GM20431 (cell line): ENCODE measurements at regions not wholly inside any gene's neighbourhood (a gene's known extent, or its start where the extent isn't known, plus 50 kb on each side); places are given as distances from the start of the nearest gene placed in this dataset.

Source experiments
- in situ Hi-C: fragments of 300-500 bp; cut with MseI, MboI; formaldehyde crosslinking; loops from one replicate; pipeline ENCODE4 v1.15.0; 2020; ENCODE audit warnings: low sequenced_read_pairs; ENCODE audit not compliant: unreplicated experiment

GRCh38 chr4:66887061-66887460 lies 658.2 kb downstream of the CENPC start:
- in situ Hi-C loops, result no loop called here

DNA sequence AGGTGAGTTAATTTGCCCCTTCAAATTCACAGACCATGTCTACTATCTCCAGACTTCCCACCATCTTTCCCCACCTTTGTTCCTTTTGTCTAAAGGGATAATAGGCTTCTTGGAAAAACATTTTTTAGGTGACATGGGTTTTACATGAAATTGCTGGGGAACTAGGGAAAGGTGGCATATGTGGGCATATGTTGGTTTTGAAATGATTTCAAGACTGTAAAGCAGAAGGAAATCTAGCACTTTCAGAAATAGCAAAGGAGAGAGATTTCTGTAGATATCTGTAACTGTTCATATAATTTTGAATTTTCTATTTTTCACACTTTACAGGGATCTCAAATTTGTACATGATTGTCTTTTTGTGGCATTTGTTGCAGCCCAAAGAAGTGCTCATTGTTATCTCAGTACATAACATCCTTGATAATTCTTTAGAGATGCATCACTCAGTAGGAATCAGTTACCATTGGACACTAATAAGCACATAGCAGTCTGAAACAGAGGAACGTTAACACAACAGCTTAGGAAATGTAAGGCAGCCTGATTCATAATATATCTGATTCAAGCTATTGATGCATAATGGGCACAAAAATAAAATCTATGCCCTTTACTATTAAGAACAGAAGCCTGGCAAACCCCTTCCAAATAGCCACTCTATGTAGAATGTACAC lies 659.7 kb downstream of the CENPC start:
- in situ Hi-C loops, result no loop called here

DNA sequence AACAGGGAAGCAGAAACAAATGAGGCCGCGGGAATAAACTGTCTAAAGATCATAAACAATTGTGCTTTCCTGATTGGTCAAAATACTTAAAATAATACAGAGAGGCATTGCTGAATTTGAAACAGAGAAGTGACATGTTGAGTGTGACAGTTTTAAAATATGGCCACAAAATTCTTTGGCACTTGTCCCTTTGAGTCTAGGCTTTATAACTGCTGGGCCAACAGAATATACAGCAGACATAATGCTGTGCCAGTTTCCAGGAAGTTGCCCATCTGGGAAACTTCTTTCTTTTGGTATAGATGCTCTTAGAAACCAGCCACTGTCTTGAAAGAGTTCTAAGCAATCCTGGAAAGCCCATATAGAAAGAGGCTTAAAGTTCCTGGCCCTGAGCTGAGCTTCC lies 668.4 kb downstream of the CENPC start:
- in situ Hi-C loops, result no loop called here

GRCh38 chr4:66872661-66873060 lies 672.6 kb downstream of the CENPC start:
- in situ Hi-C loops, result no loop called here

- in situ Hi-C loops, result no loop called here
Observed at GRCh38 chr4:66863481-66863880, 681.8 kb downstream of the CENPC start.

GRCh38 chr4:66855956-66856355 lies 689.3 kb downstream of the CENPC start:
- in situ Hi-C loops, result no loop called here

- in situ Hi-C loops, result no loop called here
Observed at GRCh38 chr4:66853845-66854244, 691.5 kb downstream of the CENPC start.

DNA sequence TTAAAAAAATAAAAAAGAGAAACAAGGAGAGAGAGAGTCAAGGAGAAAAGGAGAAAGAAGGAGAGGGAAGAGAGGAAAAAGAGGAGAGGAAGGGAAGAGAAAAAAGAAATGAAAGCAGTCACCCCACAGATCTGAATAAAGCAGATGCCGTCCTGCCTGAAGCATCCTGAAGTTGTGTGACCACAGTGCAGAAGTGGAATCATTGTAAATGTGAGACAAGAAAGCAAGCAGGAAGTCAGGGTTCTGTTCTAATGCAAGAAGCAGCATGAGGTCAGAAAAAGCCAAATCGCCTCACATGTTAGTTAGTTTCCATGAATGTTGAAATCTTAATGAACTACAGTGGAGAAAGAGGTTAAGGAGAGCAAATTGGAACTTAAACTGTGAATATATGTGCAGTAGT lies 692.5 kb downstream of the CENPC start:
- in situ Hi-C loops, result no loop called here

DNA sequence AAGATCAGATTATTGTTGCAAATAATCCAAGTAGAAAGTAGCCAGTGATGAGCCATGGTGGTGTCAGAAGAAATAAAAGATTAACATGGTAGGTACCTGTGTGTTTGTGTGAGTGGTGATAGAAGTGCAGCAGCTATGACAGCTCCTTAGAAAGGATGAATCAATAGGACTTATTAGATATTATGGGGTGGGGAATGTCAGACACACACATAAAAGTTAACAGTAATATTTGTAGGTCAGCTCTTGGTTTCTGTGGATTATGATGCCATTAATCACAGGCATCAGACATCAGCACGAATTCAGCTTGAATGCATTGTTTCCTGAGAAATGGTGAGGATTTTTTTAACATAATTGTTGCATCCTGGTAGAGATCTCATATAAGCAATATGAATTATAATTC lies 695.7 kb downstream of the CENPC start:
- in situ Hi-C loops, result no loop called here

DNA sequence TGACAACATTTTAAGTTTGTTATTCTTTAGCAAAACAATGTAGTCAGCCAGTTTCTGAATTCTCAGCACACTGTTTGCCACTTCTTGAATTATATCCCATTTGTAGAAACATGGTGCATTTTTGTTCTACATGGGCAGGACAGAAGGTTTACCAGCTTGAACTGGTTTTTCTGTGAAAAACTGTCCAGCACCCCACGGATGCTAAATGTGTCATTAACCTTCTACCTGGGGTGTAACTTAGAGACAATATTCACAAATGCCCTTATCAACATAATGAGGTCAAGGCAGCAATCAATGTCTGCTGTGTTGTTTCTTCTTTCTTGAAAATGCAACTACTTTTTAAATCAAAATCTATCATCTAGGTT lies 702.6 kb downstream of the CENPC start:
- in situ Hi-C loops, result no loop called here

DNA sequence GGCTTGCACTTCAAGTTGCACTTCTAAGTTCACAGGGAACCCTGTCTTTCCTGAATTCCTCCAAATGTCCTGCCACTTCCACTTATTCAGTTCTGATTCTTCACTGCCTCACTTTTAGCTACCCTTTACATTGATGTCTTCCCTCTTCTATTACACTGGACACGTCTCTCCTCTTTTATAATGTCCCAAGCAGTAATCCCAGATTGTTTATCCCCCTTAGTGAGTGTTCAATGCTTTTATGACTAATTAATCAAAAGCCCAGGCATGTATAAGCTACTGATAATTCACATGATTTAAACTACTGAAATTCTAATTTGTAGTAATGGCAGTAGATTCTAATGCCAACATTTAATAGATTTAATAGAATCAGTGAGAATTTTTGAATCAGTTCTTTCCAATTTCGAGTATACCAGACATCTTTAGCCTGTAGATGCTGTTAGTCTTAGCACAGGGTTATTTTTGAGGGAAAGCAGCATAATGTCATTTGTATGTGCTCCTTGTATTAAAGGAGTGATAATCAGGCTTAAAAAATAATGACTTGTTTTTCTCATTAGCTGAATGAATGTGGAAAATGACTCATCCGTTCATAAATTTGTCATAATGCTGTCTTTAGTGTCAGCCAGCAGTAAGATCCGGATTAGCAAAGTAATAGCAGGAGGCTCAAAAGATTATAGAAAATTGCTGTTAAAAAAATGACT lies 703.1 kb downstream of the CENPC start:
- in situ Hi-C loops, result no loop called here

GRCh38 chr4:66840178-66840577 lies 705.1 kb downstream of the CENPC start:
- in situ Hi-C loops, result no loop called here

GRCh38 chr4:66837279-66837922 lies 707.9 kb downstream of the CENPC start:
- in situ Hi-C loops, result no loop called here

- in situ Hi-C loops, result no loop called here
Observed at GRCh38 chr4:66829310-66829709, 716.0 kb downstream of the CENPC start.

- in situ Hi-C loops, result no loop called here
Observed at GRCh38 chr4:66820681-66821080, 724.6 kb downstream of the CENPC start.

GRCh38 chr4:66814277-66814676 lies 731.0 kb downstream of the CENPC start:
- in situ Hi-C loops, result no loop called here

GRCh38 chr4:66805582-66805981 lies 739.7 kb downstream of the CENPC start:
- in situ Hi-C loops, result no loop called here

DNA sequence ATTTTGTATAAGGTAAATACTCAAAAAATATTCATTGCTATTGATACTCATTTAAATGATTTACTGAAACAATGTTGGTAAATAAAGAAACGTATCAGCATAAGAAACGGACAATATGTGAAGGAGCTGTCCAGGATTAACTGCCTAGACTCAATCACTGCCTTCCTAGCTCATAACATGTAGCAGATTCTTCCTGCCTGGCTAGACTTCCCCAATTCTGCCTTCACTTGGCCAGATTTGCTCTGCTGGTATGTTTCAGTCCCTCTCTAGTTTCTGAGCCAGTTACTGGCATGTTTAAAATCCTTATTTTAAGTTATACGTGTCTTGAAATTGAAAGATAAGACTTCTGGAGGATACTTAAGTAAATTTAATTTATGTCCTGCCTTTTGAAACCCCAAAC lies 740.3 kb downstream of the CENPC start:
- in situ Hi-C loops, result no loop called here

DNA sequence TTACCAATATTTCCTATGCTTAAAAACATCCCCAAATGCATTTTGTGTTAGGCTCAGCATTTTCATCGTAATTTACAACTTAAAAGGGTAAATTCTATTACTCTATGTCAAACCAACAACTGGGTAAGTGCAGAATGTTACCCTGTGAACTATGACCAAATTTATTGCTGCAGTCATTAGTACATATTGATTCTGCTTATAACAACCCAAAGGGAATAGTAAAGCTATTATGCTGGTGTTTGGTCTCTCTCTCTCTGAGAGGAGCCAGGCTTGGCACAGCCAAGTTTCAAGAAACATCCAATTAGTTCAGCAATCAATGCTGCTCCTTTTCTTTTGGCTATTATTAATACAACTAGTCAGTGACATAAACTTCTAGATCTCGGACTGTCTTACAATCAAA lies 747.7 kb downstream of the CENPC start:
- in situ Hi-C loops, result no loop called here

DNA sequence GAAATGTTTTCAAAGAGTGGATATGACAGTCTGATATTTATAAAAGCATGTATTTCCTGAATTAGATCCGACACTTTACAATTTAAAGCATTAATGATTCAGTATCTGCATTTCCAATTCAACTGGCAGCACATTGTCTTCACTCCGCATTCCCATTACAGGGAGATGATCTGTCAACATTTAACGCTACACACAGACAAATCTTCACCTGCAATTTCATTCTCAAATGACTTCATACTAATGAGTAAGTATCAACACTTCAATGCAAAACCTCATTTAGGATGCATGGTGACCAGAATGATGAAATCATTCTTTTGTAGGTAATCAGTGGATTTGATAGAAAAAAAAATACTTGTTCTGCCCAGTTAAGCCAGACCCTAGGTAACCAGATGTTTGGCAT lies 749.6 kb downstream of the CENPC start:
- in situ Hi-C loops, result no loop called here

GRCh38 chr4:66794390-66795034 lies 750.8 kb downstream of the CENPC start:
- in situ Hi-C loops, result no loop called here
